Chondrocyte (in vitro differentiated cells): ENCODE measurements at regions not wholly inside any gene's neighbourhood (a gene's known extent, or its start where the extent isn't known, plus 50 kb on each side); places are given as distances from the start of the nearest gene placed in this dataset.

ENCODE experiments used
- DNase-seq: peaks from one replicate; pipeline ENCODE4 v3.0.0; 2021; ENCODE audit warnings: mixed read lengths, low spot score
- H3K27ac Mint-ChIP-seq: one replicate; pipeline ENCODE4 v1.8.0; 2021; ENCODE audit warnings: mild to moderate bottlenecking, moderate library complexity, mixed read lengths; ENCODE audit not compliant: unreplicated experiment
- H3K27me3 Mint-ChIP-seq: 2 replicates; pipeline ENCODE4 v1.8.0; 2021; ENCODE audit warnings: low read depth, mixed read lengths
- H3K36me3 Mint-ChIP-seq: 2 replicates; pipeline ENCODE4 v1.8.0; 2021; ENCODE audit warnings: low read depth, mixed read lengths
- H3K4me1 Mint-ChIP-seq: 2 replicates; pipeline ENCODE4 v1.8.0; 2021; ENCODE audit warnings: low read depth, mild to moderate bottlenecking, mixed read lengths
- H3K4me3 Mint-ChIP-seq: one replicate; pipeline ENCODE4 v1.8.0; 2021; ENCODE audit warnings: mild to moderate bottlenecking, moderate library complexity, mixed read lengths; ENCODE audit not compliant: unreplicated experiment
- H3K9me3 Mint-ChIP-seq: 2 replicates; pipeline ENCODE4 v1.8.0; 2021; ENCODE audit warnings: low read depth, mixed read lengths
- TF ChIP-seq, protein P1 (sequence below): fragments of 200-600 bp; sonication (generic); IDR thresholded peaks from 2 replicates; pipeline ENCODE4 v1.5.0; 2021; ENCODE audit warnings: antibody characterized with exemption, mild to moderate bottlenecking, moderate library complexity

DNA sequence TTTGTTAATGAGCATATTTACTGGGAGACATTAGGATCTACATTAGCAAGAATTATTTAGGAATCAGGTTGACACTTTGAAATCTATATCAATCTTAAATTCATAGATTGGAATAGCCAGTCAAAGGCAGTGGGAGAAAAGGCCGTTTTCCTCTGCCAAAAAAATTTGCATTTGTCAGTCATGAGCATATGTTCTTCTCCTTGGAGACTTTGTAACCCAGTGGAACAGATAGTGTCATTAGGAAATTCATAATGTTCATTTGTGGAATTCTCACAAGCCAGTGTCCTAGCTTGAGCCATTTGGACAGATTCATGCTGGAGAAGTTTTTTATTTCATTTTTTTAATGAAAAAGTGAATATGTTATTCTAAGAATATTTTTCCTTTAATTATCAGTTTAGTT, 260.1 kb downstream of the OXSM start:
- Mint-ChIP-seq H3K9me3 (peaks cover 10% of the 10 kb centered on the region), H3K27ac (no peak overlapping the region), H3K4me1 (no peaks in the 10 kb centered on the region), H3K4me3 (no peak overlapping the region), H3K27me3 (peaks cover 7% of the 10 kb centered on the region), H3K36me3 (peaks cover 2% of the 10 kb centered on the region)
- TF ChIP-seq, protein P1, sequence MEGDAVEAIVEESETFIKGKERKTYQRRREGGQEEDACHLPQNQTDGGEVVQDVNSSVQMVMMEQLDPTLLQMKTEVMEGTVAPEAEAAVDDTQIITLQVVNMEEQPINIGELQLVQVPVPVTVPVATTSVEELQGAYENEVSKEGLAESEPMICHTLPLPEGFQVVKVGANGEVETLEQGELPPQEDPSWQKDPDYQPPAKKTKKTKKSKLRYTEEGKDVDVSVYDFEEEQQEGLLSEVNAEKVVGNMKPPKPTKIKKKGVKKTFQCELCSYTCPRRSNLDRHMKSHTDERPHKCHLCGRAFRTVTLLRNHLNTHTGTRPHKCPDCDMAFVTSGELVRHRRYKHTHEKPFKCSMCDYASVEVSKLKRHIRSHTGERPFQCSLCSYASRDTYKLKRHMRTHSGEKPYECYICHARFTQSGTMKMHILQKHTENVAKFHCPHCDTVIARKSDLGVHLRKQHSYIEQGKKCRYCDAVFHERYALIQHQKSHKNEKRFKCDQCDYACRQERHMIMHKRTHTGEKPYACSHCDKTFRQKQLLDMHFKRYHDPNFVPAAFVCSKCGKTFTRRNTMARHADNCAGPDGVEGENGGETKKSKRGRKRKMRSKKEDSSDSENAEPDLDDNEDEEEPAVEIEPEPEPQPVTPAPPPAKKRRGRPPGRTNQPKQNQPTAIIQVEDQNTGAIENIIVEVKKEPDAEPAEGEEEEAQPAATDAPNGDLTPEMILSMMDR = no peak
- no peak for DNase-seq

DNA sequence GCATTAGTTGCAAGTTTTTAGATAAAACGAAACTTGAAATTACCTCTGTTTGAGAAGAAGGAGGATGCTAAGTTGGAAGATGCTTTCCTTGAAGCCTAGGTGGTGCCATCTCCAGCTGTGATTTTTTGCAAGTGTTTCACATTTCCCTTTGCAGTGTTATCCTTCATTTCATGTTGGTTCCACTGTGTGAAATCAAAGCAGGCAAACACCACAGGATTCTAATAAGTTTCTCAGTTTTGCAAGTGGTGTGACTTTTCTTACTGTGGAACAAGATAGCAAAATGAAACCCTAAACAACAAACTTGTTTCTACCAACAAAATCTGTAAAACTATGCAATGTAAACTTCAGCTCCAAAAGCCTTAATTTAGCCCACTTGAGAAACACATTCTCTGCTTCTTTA, 260.9 kb downstream of the OXSM start:
- TF ChIP-seq, protein P1 = no peak
- Mint-ChIP-seq H3K27me3 (peaks cover 7% of the 10 kb centered on the region), H3K4me3 (no peak overlapping the region), H3K36me3 (peaks cover 2% of the 10 kb centered on the region), H3K9me3 (peaks cover 10% of the 10 kb centered on the region), H3K27ac (no peak overlapping the region), H3K4me1 (no peaks in the 10 kb centered on the region)
- no peak for DNase-seq

DNA sequence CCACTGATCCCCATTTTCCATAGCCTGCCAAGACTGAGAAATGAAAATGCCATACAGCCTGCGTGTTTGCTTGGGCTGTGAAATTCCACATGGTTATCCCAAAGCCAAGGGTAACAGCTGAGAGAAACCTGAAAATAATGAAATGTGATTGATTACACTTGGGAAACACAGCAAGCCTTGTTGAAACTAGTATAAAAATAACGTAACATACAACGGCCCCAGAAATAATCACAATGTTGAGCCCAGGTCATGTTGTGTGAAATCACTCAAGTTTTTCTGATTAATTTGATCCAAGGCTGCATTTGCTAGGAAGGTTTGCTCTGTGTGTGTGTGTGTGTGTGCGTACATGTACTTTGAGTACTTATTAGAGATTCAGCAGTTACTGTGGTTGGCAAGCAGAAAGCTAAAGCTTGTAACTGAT, 269.0 kb downstream of the OXSM start:
- H3K27ac Mint-ChIP-seq = no peak overlapping the region
- no peak overlapping the region for H3K4me3 Mint-ChIP-seq
- TF ChIP-seq, protein P1 = no peak
- H3K36me3 Mint-ChIP-seq = no peaks in the 10 kb centered on the region
- no peaks in the 10 kb centered on the region for H3K4me1 Mint-ChIP-seq
- no peaks in the 10 kb centered on the region for H3K9me3 Mint-ChIP-seq
- peaks cover 4% of the 10 kb centered on the region for H3K27me3 Mint-ChIP-seq
- no peak for DNase-seq

DNA sequence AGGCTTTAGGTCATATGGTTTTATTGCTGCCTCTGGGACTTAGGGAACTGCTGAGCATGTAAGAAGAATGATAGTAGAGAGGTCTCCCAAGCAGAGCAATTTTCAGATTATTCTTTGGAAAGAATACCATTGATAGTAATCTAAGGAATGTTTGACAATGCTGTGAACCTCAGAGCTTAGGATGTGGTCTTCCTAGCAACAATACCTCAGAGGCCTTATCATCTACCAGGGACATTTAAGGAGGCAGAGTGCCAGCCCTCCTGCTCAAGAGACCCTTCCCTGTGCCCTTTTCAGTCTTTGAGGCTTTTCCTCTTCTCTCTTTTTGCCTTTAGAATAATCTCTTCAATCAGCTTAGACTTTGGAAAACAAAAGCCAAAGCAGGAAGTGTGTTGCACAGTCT, 272.1 kb downstream of the OXSM start:
- TF ChIP-seq, protein P1 = no peak
- Mint-ChIP-seq H3K27me3 (peaks cover 3% of the 10 kb centered on the region), H3K4me1 (no peaks in the 10 kb centered on the region), H3K4me3 (no peak overlapping the region), H3K27ac (no peak overlapping the region), H3K9me3 (no peaks in the 10 kb centered on the region), H3K36me3 (no peaks in the 10 kb centered on the region)
- no peak for DNase-seq

DNA sequence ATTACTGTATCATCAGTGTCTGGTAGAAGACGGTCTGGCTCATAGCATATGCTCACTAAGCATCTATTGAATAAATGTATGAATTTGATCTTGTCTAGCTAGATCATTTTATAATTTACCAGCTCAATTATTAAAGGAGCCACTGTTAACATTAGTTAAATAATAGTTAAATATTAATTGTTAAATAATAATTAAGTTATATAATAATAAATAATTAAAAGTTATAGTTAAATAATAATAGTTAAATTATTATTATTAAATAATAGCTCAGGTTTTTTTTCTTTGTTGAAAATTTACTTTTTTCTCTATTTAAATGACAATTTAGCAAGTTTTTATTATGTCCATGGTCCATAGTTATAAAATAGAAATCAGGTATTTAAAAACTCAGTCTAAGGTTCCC, 274.4 kb downstream of the OXSM start:
- Mint-ChIP-seq H3K9me3 (no peaks in the 10 kb centered on the region), H3K4me1 (no peaks in the 10 kb centered on the region), H3K4me3 (no peak overlapping the region), H3K27me3 (no peaks in the 10 kb centered on the region), H3K27ac (no peak overlapping the region), H3K36me3 (no peaks in the 10 kb centered on the region)
- TF ChIP-seq, protein P1 = no peak
- DNase-seq = no peak
